ENCODE measurements at regions not wholly inside any gene's neighbourhood (a gene's known extent, or its start where the extent isn't known, plus 50 kb on each side); places are given as distances from the start of the nearest gene placed in this dataset.

DNA sequence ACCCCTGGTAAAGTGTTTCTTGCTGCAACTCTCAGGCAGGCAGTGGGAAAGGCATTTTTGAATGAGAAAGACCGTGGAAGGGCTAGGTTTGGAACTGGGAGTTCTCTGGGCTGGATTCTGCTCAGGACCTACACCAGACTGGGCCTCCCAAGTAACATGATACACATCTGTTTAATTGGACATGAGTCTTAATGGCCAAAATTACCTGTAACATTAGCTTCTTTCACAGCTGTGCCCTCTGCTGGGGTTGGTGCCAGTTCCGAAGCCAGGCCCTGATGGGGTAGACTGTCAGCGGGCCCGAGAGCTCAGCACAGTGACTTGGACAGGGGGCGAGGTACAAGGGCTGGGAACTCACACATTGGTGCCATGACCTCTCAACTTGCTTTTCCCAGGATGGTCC, 118.9 kb upstream of the IRX3 start:
- TF ChIP-seq, protein P1, sequence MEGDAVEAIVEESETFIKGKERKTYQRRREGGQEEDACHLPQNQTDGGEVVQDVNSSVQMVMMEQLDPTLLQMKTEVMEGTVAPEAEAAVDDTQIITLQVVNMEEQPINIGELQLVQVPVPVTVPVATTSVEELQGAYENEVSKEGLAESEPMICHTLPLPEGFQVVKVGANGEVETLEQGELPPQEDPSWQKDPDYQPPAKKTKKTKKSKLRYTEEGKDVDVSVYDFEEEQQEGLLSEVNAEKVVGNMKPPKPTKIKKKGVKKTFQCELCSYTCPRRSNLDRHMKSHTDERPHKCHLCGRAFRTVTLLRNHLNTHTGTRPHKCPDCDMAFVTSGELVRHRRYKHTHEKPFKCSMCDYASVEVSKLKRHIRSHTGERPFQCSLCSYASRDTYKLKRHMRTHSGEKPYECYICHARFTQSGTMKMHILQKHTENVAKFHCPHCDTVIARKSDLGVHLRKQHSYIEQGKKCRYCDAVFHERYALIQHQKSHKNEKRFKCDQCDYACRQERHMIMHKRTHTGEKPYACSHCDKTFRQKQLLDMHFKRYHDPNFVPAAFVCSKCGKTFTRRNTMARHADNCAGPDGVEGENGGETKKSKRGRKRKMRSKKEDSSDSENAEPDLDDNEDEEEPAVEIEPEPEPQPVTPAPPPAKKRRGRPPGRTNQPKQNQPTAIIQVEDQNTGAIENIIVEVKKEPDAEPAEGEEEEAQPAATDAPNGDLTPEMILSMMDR (IDR thresholded peaks at IDR 0.05), result no peak
- TF ChIP-seq POLR2A (IDR thresholded peaks at IDR 0.05), result no peak

Data from suprapubic skin (tissue), 3 donors.